Peyer's patch (tissue), 4 donors: ENCODE measurements at regions not wholly inside any gene's neighbourhood (a gene's known extent, or its start where the extent isn't known, plus 50 kb on each side); places are given as distances from the start of the nearest gene placed in this dataset.

Source experiments
- CTCF ChIP-seq, 6 experiments: fragments of 450-650 bp in 4 of 6; fragments of 200-600 bp in 2 of 6; sonication (generic) in 1 of 6; IDR thresholded peaks; one replicate each; pipeline ENCODE4 v1.5.1; 2017 to 2019; ENCODE audit warnings: antibody characterized with exemption in 6 of 6, mild to moderate bottlenecking in 3 of 6, moderate library complexity in 1 of 6
- POLR2A ChIP-seq, 2 donors: fragments of 450-650 bp; IDR thresholded peaks; one replicate each; pipeline ENCODE4 v1.5.1; 2017; ENCODE audit warnings: antibody characterized with exemption in 2 of 2, mild to moderate bottlenecking in 2 of 2, moderate library complexity in 2 of 2

GRCh38 chr9:134525070-134525815, 116.4 kb upstream of the COL5A1 start:
- TF ChIP-seq CTCF (IDR thresholded peaks at IDR 0.05) (no peak), POLR2A (IDR thresholded peaks at IDR 0.05) (no peak)
